Neuron (in vitro differentiated cells): ENCODE measurements at regions not wholly inside any gene's neighbourhood (a gene's known extent, or its start where the extent isn't known, plus 50 kb on each side); places are given as distances from the start of the nearest gene placed in this dataset.

ENCODE experiments used
- H2AFZ ChIP-seq: one replicate; pipeline ENCODE4 v1.6.1; 2013; ENCODE audit warnings: low read depth, mild to moderate bottlenecking, inconsistent platforms, low read length, moderate library complexity
- H3K27me3 ChIP-seq: one replicate; pipeline ENCODE4 v1.6.1; 2013; ENCODE audit warnings: low read length; ENCODE audit not compliant: insufficient read depth
- H3K36me3 ChIP-seq: one replicate; pipeline ENCODE4 v1.6.1; 2013; ENCODE audit warnings: low read length; ENCODE audit not compliant: insufficient read depth
- H3K4me1 ChIP-seq: one replicate; pipeline ENCODE4 v1.6.1; 2013; ENCODE audit warnings: low read length; ENCODE audit not compliant: insufficient read depth
- H3K4me3 ChIP-seq: 2 replicates; pipeline ENCODE4 v1.5.1; 2013; ENCODE audit warnings: mild to moderate bottlenecking, low read length, moderate library complexity
- H3K9me3 ChIP-seq: one replicate; pipeline ENCODE4 v1.6.1; 2013; ENCODE audit warnings: low read length

DNA sequence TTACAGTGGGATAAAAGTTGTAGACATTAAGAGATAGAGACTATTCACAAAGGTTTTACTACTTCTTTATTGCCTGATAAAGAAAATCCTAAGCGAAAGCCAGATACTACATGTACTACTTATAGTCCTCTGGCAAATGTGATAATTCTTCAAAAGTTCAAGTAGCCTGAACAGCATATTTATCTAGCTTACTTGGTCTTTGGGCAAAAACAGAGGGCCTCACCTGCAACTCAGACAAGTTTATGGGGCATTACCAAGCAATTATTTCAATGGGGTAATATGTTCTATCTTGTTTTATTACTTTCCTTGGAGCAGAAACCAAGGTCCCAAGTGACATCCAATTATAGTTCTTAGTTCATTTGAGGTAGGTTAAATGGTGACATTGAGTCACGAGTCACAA is 390.1 kb upstream of the ARHGEF26 start:
- Histone ChIP-seq H3K4me1 (no peaks in the 10 kb centered on the region), H3K36me3 (no peaks in the 10 kb centered on the region), H3K9me3 (no peaks in the 10 kb centered on the region), H2AFZ (no peak overlapping the region), H3K4me3 (no peak overlapping the region), H3K27me3 (no peaks in the 10 kb centered on the region)

DNA sequence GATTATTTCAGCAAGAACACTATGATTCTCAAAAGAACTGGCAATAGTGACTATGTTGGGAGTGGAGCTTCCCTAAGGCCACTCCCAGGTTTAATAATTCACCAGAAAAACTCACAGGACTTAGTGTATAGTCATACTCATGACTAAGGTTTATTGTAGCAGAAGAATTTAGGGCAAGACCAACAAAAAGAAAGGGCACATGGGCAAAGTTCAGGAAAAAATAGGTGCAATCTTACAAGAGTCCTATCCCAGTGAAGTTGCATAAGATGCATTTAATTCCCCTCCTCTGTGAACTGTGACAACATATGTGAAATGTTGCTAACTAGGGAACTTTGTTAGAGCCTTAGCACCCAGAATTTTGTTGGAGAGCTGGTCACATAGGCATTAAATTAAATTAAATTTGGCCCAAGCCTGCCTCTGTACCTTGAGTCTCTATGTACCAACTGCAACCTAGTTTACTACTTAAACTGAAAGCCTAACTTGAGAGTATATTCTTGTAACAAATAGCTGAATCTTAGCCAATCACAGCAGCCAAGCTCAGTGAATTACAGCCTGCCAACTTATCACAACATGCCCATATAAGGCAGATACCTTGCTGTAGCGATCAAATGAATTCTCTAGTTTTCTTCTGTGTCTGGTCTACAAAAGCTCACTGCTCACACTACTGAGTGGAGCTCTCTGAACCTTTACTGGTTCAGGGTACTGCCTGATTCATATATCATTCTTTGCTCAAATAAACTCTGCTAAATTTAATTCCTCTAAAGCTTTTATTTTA is 386.2 kb upstream of the ARHGEF26 start:
- no peak overlapping the region for H2AFZ ChIP-seq
- no peaks in the 10 kb centered on the region for H3K27me3 ChIP-seq
- H3K4me3 ChIP-seq = no peak overlapping the region
- no peaks in the 10 kb centered on the region for H3K9me3 ChIP-seq
- H3K4me1 ChIP-seq = no peaks in the 10 kb centered on the region
- no peaks in the 10 kb centered on the region for H3K36me3 ChIP-seq

DNA sequence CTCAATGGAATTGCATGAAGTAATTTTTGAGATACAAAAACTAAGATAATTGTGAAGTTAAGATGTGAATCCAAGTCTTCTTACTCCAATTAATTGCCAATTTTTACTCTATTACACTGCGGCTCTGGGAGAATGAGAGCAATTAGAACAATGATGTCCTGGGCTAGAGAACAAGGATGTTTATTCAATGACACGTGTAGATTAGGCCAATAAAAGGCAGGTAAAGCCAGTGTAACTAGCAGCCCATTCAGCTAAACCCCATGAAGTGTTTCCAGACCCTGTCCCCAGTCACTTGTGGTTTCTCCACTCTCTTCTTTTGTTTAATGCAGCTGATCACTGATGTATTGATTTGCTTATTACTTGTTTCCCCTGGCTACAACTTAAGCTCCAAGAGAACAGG is 381.1 kb upstream of the ARHGEF26 start:
- Histone ChIP-seq H3K27me3 (no peaks in the 10 kb centered on the region), H3K4me3 (no peak overlapping the region), H2AFZ (no peak overlapping the region), H3K36me3 (no peaks in the 10 kb centered on the region), H3K9me3 (no peaks in the 10 kb centered on the region), H3K4me1 (no peaks in the 10 kb centered on the region)

DNA sequence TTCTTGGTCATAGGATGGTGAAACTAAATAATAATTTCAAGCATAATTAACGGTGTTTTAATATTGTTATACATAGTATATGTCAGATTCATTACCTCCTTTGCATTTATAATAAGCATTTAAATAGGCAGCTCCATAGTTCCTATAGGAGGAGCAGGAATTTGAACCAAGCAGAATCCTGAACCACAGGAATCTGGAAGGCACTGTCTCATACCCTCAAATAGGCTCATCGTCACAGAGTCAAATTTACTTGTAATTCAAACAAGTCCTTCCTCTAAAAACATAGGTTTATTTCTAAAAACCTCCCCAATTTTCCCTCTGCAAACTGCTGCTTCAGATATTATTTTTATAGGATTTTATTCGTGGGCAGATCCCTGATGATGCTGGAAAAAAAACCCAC is 376.3 kb upstream of the ARHGEF26 start:
- Histone ChIP-seq H2AFZ (no peak overlapping the region), H3K36me3 (no peaks in the 10 kb centered on the region), H3K4me3 (no peak overlapping the region), H3K4me1 (no peaks in the 10 kb centered on the region), H3K27me3 (no peaks in the 10 kb centered on the region), H3K9me3 (no peaks in the 10 kb centered on the region)

DNA sequence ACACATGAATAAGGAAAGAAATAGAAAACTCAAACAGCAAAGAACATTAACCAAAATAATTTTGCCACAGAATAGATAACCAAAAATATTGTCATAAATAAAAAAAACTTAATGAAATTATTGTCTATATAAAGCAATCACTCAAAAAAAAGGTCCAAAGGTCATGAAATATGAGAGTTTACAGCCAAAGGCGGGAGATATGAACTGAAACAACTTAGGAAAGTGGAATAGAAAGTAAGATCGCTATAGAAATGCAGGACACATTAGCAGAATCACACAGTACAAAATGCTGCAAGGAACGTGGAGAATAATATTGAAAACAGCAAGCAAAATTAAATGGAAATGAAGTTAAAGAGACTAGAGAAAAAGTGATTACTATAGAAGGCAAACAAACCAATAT is 375.0 kb upstream of the ARHGEF26 start:
- Histone ChIP-seq H3K4me1 (no peaks in the 10 kb centered on the region), H3K9me3 (no peaks in the 10 kb centered on the region), H3K4me3 (no peak overlapping the region)

DNA sequence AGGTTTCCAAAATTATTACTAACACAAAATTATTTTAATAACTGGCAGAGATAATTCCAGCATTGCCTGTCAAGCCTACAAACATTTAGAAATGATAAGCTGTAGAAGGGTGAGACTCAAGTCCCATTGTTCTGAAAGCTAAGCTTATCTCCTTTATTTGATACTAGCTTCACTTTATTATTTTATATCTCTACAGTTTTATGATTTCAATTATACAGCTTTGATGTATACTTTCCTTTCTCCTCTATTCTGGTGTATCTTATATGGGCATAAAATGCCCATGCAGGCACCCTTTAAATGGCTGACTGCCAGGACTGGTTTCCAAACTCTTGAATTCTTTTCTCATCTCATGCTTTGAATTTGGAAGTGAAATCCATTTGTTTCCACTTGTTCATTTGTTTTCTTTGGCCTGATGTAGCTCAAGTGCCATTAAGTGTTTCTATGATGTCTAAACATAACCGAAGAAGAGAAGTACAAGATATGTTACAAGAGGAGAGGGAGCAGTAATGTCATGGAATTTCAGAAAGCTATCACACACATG is 372.1 kb upstream of the ARHGEF26 start:
- Histone ChIP-seq H3K4me3 (no peak overlapping the region), H3K36me3 (no peaks in the 10 kb centered on the region), H3K27me3 (no peaks in the 10 kb centered on the region), H3K9me3 (no peaks in the 10 kb centered on the region), H3K4me1 (no peaks in the 10 kb centered on the region), H2AFZ (no peak overlapping the region)

More for the DNA sequence above, 375.0 kb upstream of the ARHGEF26 start:
- Histone ChIP-seq H3K27me3 (no peaks in the 10 kb centered on the region), H3K36me3 (no peaks in the 10 kb centered on the region), H2AFZ (no peak overlapping the region)

DNA sequence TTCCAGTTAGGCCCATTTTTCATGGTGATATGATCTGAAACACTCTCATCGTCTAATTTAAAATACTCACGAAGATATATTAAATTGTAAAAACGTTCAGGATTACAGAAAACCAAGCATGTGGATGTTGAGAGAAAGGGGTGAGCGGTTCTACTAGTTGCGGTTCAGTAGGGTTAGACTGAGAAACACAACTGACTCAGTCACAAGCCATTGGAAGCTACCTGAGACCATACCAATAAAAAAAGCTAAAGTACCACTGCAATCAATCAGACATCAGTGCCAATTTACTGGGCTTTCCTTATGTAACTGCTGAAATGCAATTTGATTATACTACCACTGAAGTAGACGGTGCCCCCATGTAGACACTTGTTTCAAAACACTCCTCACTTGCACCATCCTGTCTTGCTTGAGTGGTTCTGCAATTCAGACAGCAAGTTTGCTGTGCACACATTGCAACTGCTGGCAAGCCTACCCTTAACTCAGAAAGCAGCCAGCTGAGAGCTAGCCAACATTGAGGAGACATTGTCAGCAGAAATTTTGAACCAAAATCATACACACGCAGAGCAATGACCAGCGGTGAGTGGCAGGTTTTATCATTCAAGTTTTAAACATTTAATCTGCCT is 368.7 kb upstream of the ARHGEF26 start:
- Histone ChIP-seq H3K27me3 (no peaks in the 10 kb centered on the region), H3K4me1 (no peaks in the 10 kb centered on the region), H2AFZ (no peak overlapping the region), H3K36me3 (no peaks in the 10 kb centered on the region), H3K4me3 (no peak overlapping the region), H3K9me3 (no peaks in the 10 kb centered on the region)

DNA sequence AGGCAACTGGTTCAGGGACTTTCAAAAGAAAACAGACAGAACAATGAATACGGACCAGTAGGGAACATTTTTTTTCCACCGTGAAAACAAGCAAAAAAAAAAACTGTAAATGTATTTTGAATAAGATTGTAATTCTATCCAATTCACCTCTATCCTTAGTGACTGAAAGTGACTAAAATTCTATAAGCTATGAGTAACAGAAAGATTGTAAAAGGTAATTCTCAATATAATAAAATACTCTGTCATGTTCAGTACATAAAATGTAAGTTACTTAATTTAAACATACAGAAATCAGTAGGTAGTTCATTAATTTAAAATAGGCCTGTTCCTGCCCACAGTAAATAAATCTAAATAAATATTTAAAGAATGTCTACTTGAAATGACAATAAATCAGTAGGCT is 368.2 kb upstream of the ARHGEF26 start:
- Histone ChIP-seq H3K27me3 (no peaks in the 10 kb centered on the region), H3K9me3 (no peaks in the 10 kb centered on the region), H3K4me3 (no peak overlapping the region), H2AFZ (no peak overlapping the region), H3K36me3 (no peaks in the 10 kb centered on the region), H3K4me1 (no peaks in the 10 kb centered on the region)

DNA sequence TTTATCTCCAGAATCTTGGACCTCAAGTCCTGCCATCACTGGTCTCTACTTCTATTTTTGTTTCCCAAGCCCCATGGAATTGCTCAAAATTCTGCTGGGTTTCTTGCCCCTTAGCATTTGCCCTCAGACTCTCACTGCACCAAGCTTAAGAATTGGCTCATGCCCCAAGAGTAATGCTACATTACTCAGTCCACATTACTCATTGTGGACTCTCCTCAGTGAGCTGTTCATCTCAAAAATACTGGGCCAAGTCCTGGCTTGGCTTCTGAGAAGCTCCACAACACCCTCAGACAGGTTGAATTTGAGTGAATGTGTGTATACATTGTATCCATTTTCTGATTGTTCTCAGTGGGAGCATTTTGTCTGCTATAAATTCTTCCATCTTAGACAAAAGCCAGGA is 364.4 kb upstream of the ARHGEF26 start:
- Histone ChIP-seq H3K4me3 (no peak overlapping the region), H3K36me3 (no peaks in the 10 kb centered on the region), H3K4me1 (no peaks in the 10 kb centered on the region), H3K9me3 (no peaks in the 10 kb centered on the region), H3K27me3 (no peaks in the 10 kb centered on the region), H2AFZ (no peak overlapping the region)

DNA sequence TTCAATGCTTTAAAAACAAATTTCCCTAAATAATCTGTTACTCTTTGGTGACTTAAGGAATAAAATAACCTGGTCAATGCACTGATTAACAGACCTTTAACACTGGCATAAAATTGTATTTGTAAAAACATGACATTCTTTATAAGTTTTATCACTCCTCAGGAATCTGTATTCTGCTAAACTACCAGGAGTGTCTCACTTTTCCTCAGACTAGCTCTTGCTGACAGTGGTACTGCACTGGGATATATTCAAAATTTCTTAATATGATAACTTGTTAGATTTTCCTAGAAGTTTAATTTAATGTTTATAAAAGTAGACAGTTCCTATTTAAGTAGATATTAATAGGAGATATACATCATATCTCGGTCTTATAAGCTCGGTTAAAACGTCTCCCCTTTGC is 363.4 kb upstream of the ARHGEF26 start:
- Histone ChIP-seq H2AFZ (no peak overlapping the region), H3K9me3 (no peaks in the 10 kb centered on the region), H3K4me3 (no peak overlapping the region), H3K4me1 (no peaks in the 10 kb centered on the region), H3K36me3 (no peaks in the 10 kb centered on the region), H3K27me3 (no peaks in the 10 kb centered on the region)

DNA sequence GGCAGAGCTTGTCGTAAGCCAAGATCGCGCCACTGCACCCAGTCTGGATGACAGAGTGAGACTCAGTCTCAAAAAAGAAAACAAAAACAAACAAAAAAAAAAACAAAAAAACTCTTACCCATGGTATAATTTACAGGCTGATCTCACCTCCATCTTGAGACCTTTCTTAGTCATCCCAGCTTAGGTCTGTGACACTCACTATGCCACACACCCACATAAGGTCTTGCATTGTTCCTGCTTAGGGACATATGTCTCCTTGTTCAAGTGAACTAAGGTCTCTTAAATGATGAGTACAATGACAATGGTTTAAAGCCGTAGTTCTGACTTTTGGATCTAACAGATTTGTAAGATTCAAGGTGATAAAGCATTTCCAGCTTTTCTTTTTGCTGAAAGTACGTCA is 360.2 kb upstream of the ARHGEF26 start:
- no peaks in the 10 kb centered on the region for H3K36me3 ChIP-seq
- no peak overlapping the region for H2AFZ ChIP-seq
- H3K9me3 ChIP-seq = no peaks in the 10 kb centered on the region
- no peaks in the 10 kb centered on the region for H3K27me3 ChIP-seq
- no peaks in the 10 kb centered on the region for H3K4me1 ChIP-seq
- no peak overlapping the region for H3K4me3 ChIP-seq

DNA sequence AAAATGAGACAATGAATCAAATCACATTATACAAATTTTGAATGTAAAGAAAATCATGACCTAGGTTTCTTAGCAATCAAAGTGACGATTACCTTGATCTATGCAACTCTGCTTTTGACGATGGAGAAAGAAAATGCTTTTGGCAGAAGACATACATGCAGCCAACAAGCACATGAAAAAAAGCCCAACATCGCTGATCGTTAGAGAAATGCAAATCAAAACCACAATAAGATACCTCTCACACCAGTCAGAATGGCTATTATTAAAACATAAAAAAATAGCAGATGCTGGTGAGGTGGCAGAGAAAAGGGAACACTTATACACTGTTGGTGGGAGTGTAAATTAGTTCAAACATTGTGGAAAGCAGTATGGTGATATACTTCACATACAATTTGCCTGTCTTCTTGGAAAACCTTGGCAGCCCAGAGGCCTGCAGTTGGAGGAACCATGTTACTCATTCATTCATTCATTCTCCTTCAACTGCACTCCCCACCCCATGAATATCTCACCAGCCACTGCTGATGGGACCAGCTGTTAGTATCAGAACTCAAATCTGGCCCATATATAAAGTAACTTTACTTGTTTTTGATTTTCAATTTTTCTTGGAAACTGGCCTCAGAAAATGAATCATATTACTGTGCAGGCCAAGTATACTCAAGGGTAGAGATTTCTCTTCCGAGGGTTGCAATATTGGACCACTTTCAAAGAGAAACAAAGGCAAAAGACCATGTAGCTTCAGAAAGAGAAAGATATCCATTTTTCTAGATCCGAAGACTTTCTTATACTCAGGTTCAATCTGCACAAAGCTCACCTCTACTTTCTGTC is 358.6 kb upstream of the ARHGEF26 start:
- H3K4me3 ChIP-seq = no peak overlapping the region
- H3K27me3 ChIP-seq = no peaks in the 10 kb centered on the region
- H3K36me3 ChIP-seq = no peaks in the 10 kb centered on the region
- no peaks in the 10 kb centered on the region for H3K9me3 ChIP-seq
- no peaks in the 10 kb centered on the region for H3K4me1 ChIP-seq
- H2AFZ ChIP-seq = no peak overlapping the region
